H1 (cell line): ENCODE measurements at regions not wholly inside any gene's neighbourhood (a gene's known extent, or its start where the extent isn't known, plus 50 kb on each side); places are given as distances from the start of the nearest gene placed in this dataset.

Experiments used
- ATF3 ChIP-seq: IDR thresholded peaks from 2 replicates; pipeline ENCODE4 v1.6.1; 2011; ENCODE audit warnings: low read depth, mild to moderate bottlenecking, low read length; ENCODE audit not compliant: insufficient read depth
- EZH2 ChIP-seq: fragments of 200-600 bp; sonication (generic); IDR thresholded peaks from 2 replicates; pipeline ENCODE4 v1.7.1; 2012; ENCODE audit warnings: low read depth, mild to moderate bottlenecking, moderate library complexity, low read length, inconsistent platforms; ENCODE audit not compliant: severe bottlenecking
- NRF1 ChIP-seq: IDR thresholded peaks from 2 replicates; pipeline ENCODE4 v1.6.1; 2011; ENCODE audit warnings: mild to moderate bottlenecking, low read depth, low read length, improper control_type of control experiment
- SP2 ChIP-seq: IDR thresholded peaks from 2 replicates; pipeline ENCODE4 v1.6.1; 2012; ENCODE audit warnings: mild to moderate bottlenecking, low read length, inconsistent platforms

- TF ChIP-seq EZH2 (no peak), NRF1 (no peak), ATF3 (no peak), SP2 (no peak)
These were observed 59.2 kb upstream of the CSNK1A1L start for GRCh38 chr13:37164635-37165034.
